ENCODE measurements at regions not wholly inside any gene's neighbourhood (a gene's known extent, or its start where the extent isn't known, plus 50 kb on each side); places are given as distances from the start of the nearest gene placed in this dataset.

- POLR2A ChIA-PET: no interaction called here
- no peaks in the 10 kb centered on the region for H3K27me3 ChIP-seq (ENCODE audit: insufficient read depth)
- no peak overlapping the region for H2AFZ ChIP-seq (ENCODE audit: low read depth)
- no peaks in the 10 kb centered on the region for H3K9me3 ChIP-seq
- H4K20me1 ChIP-seq (ENCODE audit: insufficient read depth): no peaks in the 10 kb centered on the region
- WGBS (ENCODE audit: low lambda C conversion rate): 24% methylated on average over 6 of the region's 6 CpGs
- no peaks in the 10 kb centered on the region for H3K9me2 ChIP-seq
- DNase-seq: no peak
- no peaks in the 10 kb centered on the region for H3K79me2 ChIP-seq (ENCODE audit: insufficient read depth)
- no peaks in the 10 kb centered on the region for H3F3A ChIP-seq (replicated peaks; ENCODE audit: insufficient read depth)
- no peak overlapping the region for H3K9ac ChIP-seq
- H3K27ac ChIP-seq (ENCODE audit: low read depth in 2 of 2, low read length in 1 of 2): no peak overlapping the region
- no peak overlapping the region for H3K4me2 ChIP-seq
- H3K4me3 ChIP-seq (ENCODE audit: low read depth in 2 of 2, low read length in 1 of 2): no peak overlapping the region
- no peak for TF ChIP-seq TAF1 (IDR thresholded peaks at IDR 0.05; ENCODE audit: borderline replicate concordance, low read depth, low read length)
- no peak for TF ChIP-seq MEF2A (IDR thresholded peaks at IDR 0.05; ENCODE audit: borderline replicate concordance, low read depth)
- no peak for TF ChIP-seq JUND (IDR thresholded peaks at IDR 0.05)
- no peak for TF ChIP-seq EP300 (IDR thresholded peaks at IDR 0.05; ENCODE audit: borderline replicate concordance in 1 of 2, low read depth in 1 of 2, low read length in 1 of 2)
- TF ChIP-seq RCOR1 (IDR thresholded peaks at IDR 0.05; ENCODE audit: low read length): no peak
- no peak for TF ChIP-seq SIN3A (IDR thresholded peaks at IDR 0.05; ENCODE audit: borderline replicate concordance, low read depth, low read length)
- no peak for TF ChIP-seq EZH2phosphoT487 (IDR thresholded peaks at IDR 0.05; ENCODE audit: borderline replicate concordance, low read depth)
- TF ChIP-seq YY1 (IDR thresholded peaks at IDR 0.05; ENCODE audit: low read depth): no peak
- no peak for TF ChIP-seq POLR2AphosphoS5 (IDR thresholded peaks at IDR 0.05; ENCODE audit: low read depth, low read length)
- no peak for TF ChIP-seq GABPA (IDR thresholded peaks at IDR 0.05; ENCODE audit: low read depth)
- TF ChIP-seq ZBTB33 (IDR thresholded peaks at IDR 0.05; ENCODE audit: borderline replicate concordance, low read depth): no peak
- no peak for TF ChIP-seq FOXM1 (IDR thresholded peaks at IDR 0.05; ENCODE audit: low read depth)
- TF ChIP-seq, protein P1, sequence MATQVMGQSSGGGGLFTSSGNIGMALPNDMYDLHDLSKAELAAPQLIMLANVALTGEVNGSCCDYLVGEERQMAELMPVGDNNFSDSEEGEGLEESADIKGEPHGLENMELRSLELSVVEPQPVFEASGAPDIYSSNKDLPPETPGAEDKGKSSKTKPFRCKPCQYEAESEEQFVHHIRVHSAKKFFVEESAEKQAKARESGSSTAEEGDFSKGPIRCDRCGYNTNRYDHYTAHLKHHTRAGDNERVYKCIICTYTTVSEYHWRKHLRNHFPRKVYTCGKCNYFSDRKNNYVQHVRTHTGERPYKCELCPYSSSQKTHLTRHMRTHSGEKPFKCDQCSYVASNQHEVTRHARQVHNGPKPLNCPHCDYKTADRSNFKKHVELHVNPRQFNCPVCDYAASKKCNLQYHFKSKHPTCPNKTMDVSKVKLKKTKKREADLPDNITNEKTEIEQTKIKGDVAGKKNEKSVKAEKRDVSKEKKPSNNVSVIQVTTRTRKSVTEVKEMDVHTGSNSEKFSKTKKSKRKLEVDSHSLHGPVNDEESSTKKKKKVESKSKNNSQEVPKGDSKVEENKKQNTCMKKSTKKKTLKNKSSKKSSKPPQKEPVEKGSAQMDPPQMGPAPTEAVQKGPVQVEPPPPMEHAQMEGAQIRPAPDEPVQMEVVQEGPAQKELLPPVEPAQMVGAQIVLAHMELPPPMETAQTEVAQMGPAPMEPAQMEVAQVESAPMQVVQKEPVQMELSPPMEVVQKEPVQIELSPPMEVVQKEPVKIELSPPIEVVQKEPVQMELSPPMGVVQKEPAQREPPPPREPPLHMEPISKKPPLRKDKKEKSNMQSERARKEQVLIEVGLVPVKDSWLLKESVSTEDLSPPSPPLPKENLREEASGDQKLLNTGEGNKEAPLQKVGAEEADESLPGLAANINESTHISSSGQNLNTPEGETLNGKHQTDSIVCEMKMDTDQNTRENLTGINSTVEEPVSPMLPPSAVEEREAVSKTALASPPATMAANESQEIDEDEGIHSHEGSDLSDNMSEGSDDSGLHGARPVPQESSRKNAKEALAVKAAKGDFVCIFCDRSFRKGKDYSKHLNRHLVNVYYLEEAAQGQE (IDR thresholded peaks at IDR 0.05; ENCODE audit: low read depth, low read length): no peak
- no peak for TF ChIP-seq NFIC (IDR thresholded peaks at IDR 0.05; ENCODE audit: borderline replicate concordance)
- TF ChIP-seq USF1 (IDR thresholded peaks at IDR 0.05; ENCODE audit: borderline replicate concordance, low read depth): no peak
- TF ChIP-seq TCF12 (IDR thresholded peaks at IDR 0.05): no peak
- TF ChIP-seq CHD2 (IDR thresholded peaks at IDR 0.05; ENCODE audit: low read length, partially characterized antibody): no peak
- no peak for TF ChIP-seq IRF3 (IDR thresholded peaks at IDR 0.05; ENCODE audit: low read depth, low read length)
- TF ChIP-seq ELF1 (IDR thresholded peaks at IDR 0.05): no peak
- CTCF ChIA-PET: no interaction called here
- no peaks in the 10 kb centered on the region for H3K4me1 ChIP-seq (ENCODE audit: control insufficient read depth in 1 of 2, insufficient read depth in 2 of 2, low read depth in 1 of 2, low read length in 1 of 2)
- no peaks in the 10 kb centered on the region for H3K36me3 ChIP-seq (replicated peaks in 1 of 2; ENCODE audit: control insufficient read depth in 1 of 2, insufficient read depth in 2 of 2, low read length in 1 of 2)
Observed at GRCh38 chr9:75488719-75489110, 400.4 kb downstream of the OSTF1 start.
